Panc1 (cell line): ENCODE measurements at regions not wholly inside any gene's neighbourhood (a gene's known extent, or its start where the extent isn't known, plus 50 kb on each side); places are given as distances from the start of the nearest gene placed in this dataset.

Experiments
- CTCF ChIP-seq: fragments of 450-650 bp; IDR thresholded peaks from 2 replicates; pipeline ENCODE4 v1.5.1; 2017; ENCODE audit warnings: mild to moderate bottlenecking
- POLR2AphosphoS5 ChIP-seq: IDR thresholded peaks from 2 replicates; pipeline ENCODE4 v1.6.1; 2012; ENCODE audit warnings: mild to moderate bottlenecking, low read depth, low read length, moderate library complexity
- SIN3A ChIP-seq: IDR thresholded peaks from 2 replicates; pipeline ENCODE4 v1.6.1; 2012; ENCODE audit warnings: low read depth, mild to moderate bottlenecking, low read length, moderate library complexity, borderline replicate concordance; ENCODE audit not compliant: insufficient read depth

- no peak for TF ChIP-seq CTCF
- TF ChIP-seq POLR2AphosphoS5: no peak
- TF ChIP-seq SIN3A: no peak
Measured at GRCh38 chr2:56102098-56102497, 81.7 kb upstream of the CCDC85A start.
